ENCODE measurements at regions not wholly inside any gene's neighbourhood (a gene's known extent, or its start where the extent isn't known, plus 50 kb on each side); places are given as distances from the start of the nearest gene placed in this dataset.

DNA sequence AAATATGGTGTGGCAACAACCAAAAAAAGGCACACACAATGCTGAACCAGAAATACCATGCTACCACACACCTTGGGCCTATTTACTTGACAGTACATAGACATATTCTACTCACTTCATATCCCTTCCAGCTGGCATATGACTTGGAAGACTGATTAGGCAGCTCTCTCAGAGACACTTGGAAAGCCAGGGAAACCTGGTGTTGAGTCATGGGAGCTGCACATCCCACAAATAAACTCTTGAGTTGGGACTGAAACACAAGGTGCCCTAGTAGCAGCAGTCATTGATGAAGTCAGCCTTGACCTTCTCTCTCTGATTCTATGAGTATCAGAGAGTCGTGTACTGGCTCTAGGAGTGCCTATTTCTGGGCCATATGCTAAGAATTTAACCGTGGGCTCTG, 776.6 kb upstream of the LCORL start:
- TF ChIP-seq CTCF (IDR thresholded peaks at IDR 0.05) (no peak), POLR2AphosphoS5 (IDR thresholded peaks at IDR 0.05; ENCODE audit: low read depth, low read length) (no peak), SIN3A (IDR thresholded peaks at IDR 0.05; ENCODE audit: borderline replicate concordance, insufficient read depth, low read depth, low read length) (no peak), TCF7L2 (IDR thresholded peaks at IDR 0.05; ENCODE audit: low read depth, low read length) (no peak)
- TF ChIP-seq, protein P1, sequence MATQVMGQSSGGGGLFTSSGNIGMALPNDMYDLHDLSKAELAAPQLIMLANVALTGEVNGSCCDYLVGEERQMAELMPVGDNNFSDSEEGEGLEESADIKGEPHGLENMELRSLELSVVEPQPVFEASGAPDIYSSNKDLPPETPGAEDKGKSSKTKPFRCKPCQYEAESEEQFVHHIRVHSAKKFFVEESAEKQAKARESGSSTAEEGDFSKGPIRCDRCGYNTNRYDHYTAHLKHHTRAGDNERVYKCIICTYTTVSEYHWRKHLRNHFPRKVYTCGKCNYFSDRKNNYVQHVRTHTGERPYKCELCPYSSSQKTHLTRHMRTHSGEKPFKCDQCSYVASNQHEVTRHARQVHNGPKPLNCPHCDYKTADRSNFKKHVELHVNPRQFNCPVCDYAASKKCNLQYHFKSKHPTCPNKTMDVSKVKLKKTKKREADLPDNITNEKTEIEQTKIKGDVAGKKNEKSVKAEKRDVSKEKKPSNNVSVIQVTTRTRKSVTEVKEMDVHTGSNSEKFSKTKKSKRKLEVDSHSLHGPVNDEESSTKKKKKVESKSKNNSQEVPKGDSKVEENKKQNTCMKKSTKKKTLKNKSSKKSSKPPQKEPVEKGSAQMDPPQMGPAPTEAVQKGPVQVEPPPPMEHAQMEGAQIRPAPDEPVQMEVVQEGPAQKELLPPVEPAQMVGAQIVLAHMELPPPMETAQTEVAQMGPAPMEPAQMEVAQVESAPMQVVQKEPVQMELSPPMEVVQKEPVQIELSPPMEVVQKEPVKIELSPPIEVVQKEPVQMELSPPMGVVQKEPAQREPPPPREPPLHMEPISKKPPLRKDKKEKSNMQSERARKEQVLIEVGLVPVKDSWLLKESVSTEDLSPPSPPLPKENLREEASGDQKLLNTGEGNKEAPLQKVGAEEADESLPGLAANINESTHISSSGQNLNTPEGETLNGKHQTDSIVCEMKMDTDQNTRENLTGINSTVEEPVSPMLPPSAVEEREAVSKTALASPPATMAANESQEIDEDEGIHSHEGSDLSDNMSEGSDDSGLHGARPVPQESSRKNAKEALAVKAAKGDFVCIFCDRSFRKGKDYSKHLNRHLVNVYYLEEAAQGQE (IDR thresholded peaks at IDR 0.05; ENCODE audit: insufficient read depth in 1 of 2, low read depth in 2 of 2, low read length in 1 of 2), result no peak

All from Panc1 (cell line).